Keratinocyte (primary cell): ENCODE measurements at regions not wholly inside any gene's neighbourhood (a gene's known extent, or its start where the extent isn't known, plus 50 kb on each side); places are given as distances from the start of the nearest gene placed in this dataset.

Source experiments
- DNase-seq: peaks from one replicate; pipeline ENCODE4 v3.0.0-alpha.2; 2011; ENCODE audit warnings: low read depth, missing footprints, low spot score
- FAIRE-seq: peaks from 2 replicates; lab custom pipeline; 2011; peaks lifted over from hg19 to GRCh38; lab: Jason Lieb, UNC
- H2AFZ ChIP-seq: 2 replicates; pipeline ENCODE4 v1.6.0; 2012; ENCODE audit warnings: low read length, control low read depth, inconsistent platforms; ENCODE audit not compliant: control insufficient read depth
- H3K27ac ChIP-seq: 2 replicates; pipeline ENCODE4 v1.5.1; 2011; ENCODE audit warnings: low read length; ENCODE audit not compliant: control insufficient read depth, insufficient read depth
- H3K27me3 ChIP-seq: 3 replicates; pipeline ENCODE4 v1.6.0; 2011; ENCODE audit warnings: low read length; ENCODE audit not compliant: control insufficient read depth, insufficient read depth; ENCODE audit errors: extremely low read depth
- H3K36me3 ChIP-seq, 2 experiments: 2 replicates in 1 of 2; 3 replicates in 1 of 2; pipeline ENCODE4 v1.5.1; 2011; ENCODE audit warnings: low read length in 2 of 2, mild to moderate bottlenecking in 1 of 2; ENCODE audit not compliant: control insufficient read depth in 2 of 2, insufficient read depth in 2 of 2; ENCODE audit errors: extremely low read depth in 1 of 2
- H3K4me1 ChIP-seq: 3 replicates; pipeline ENCODE4 v1.5.1; 2011; ENCODE audit warnings: low read length; ENCODE audit not compliant: control insufficient read depth, insufficient read depth; ENCODE audit errors: extremely low read depth
- H3K4me2 ChIP-seq: 3 replicates; pipeline ENCODE4 v1.6.0; 2011; ENCODE audit warnings: low read depth, low read length; ENCODE audit not compliant: control insufficient read depth, insufficient read depth; ENCODE audit errors: extremely low read depth
- H3K4me3 ChIP-seq, 3 experiments: fragments of 200-600 bp in 1 of 3; sonication (generic) in 1 of 3; 2 replicates in 2 of 3; 3 replicates in 1 of 3; pipeline ENCODE4 v1.5.1; 2011 to 2016; ENCODE audit warnings: low read length in 3 of 3, mild to moderate bottlenecking in 3 of 3, control low read depth in 2 of 3, inconsistent platforms in 1 of 3, low read depth in 1 of 3, mixed read lengths in 1 of 3, mixed run types in 1 of 3, moderate library complexity in 1 of 3; ENCODE audit not compliant: control insufficient read depth in 2 of 3, insufficient read depth in 2 of 3; ENCODE audit errors: extremely low read depth in 1 of 3
- H3K79me2 ChIP-seq: 2 replicates; pipeline ENCODE4 v1.6.0; 2012; ENCODE audit warnings: low read length; ENCODE audit not compliant: control insufficient read depth, insufficient read depth
- H3K9ac ChIP-seq: 3 replicates; pipeline ENCODE4 v1.6.0; 2011; ENCODE audit warnings: low read length; ENCODE audit not compliant: control insufficient read depth, insufficient read depth; ENCODE audit errors: extremely low read depth
- H3K9me1 ChIP-seq: 3 replicates; pipeline ENCODE4 v1.6.0; 2011; ENCODE audit warnings: low read length; ENCODE audit not compliant: control insufficient read depth, insufficient read depth; ENCODE audit errors: extremely low read depth
- H3K9me3 ChIP-seq: 2 replicates; pipeline ENCODE4 v1.5.1; 2012; ENCODE audit warnings: low read depth, low read length; ENCODE audit not compliant: control insufficient read depth
- H4K20me1 ChIP-seq: 3 replicates; pipeline ENCODE4 v1.6.0; 2011; ENCODE audit warnings: low read length; ENCODE audit not compliant: control insufficient read depth, insufficient read depth; ENCODE audit errors: extremely low read depth
- CTCF ChIP-seq, 3 experiments: IDR thresholded peaks in 1 of 3; conservative IDR thresholded peaks in 1 of 3; optimal IDR thresholded peaks in 1 of 3; 2 replicates in 2 of 3; 3 replicates in 1 of 3; pipeline versions ENCODE3 to v1.5.1; 2011; ENCODE audit warnings: low read length in 3 of 3, mild to moderate bottlenecking in 3 of 3, moderate library complexity in 2 of 3, control low read depth in 1 of 3, inconsistent platforms in 1 of 3; ENCODE audit not compliant: insufficient read depth in 2 of 3; ENCODE audit errors: extremely low read depth in 1 of 3
- EZH2 ChIP-seq: IDR thresholded peaks from one replicate; pipeline ENCODE4 v1.6.1; 2012; ENCODE audit warnings: inconsistent platforms, mild to moderate bottlenecking, low read length, moderate library complexity
- dilution Hi-C: fragments of 300-500 bp; cut with MboI; formaldehyde crosslinking; loops from one replicate; pipeline ENCODE4 v1.7.0; 2020; ENCODE audit warnings: low sequenced_read_pairs; ENCODE audit not compliant: extremely low pct_ligation_motif_present

DNA sequence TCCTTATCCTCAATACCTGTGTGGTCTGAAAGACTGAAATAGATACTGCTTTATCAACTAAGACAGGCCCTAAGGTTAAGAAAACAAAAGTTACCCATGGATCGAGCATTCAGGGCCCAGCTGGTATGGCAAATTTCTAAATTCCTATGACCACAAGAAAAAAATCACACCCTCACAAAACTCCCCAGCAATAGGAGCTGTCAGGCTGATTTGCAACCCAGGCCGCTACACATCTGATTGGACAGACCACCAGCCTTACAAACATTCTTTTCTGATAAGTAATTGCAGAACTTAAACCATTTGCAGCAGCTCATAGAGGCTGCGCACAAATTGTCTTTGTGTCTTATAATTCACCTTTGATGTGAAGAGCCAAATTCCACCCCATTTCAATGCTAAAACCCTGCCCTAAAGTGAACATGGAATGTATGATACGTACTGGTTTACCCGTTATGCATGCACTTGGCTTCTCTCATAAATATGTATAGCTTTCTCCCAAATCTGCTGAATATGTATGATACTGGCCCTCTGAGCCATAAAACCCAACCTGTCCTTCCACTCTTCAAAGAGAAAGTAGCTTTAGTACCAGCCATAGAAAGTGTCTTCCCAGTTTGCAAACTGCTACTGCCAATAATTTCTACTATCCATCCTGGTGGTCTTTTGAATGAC lies 842.5 kb downstream of the GRID1 start:
- Histone ChIP-seq H3K9me1 (no peaks in the 10 kb centered on the region), H4K20me1 (no peaks in the 10 kb centered on the region), H3K4me3 (no peak overlapping the region), H3K4me1 (peaks cover 17% of the 10 kb centered on the region), H3K27ac (no peak overlapping the region), H3K36me3 (no peaks in the 10 kb centered on the region), H2AFZ (no peak overlapping the region), H3K27me3 (no peaks in the 10 kb centered on the region), H3K4me2 (no peak overlapping the region), H3K79me2 (no peaks in the 10 kb centered on the region), H3K9me3 (peaks cover 3% of the 10 kb centered on the region), H3K9ac (no peak overlapping the region)
- FAIRE-seq = no peak
- no peak for DNase-seq
- TF ChIP-seq CTCF (optimal IDR thresholded peaks at IDR 0.05 in 1 of 3, IDR thresholded peaks at IDR 0.05 in 1 of 3, conservative IDR thresholded peaks at IDR 0.05 in 1 of 3; ENCODE audit: extremely low read depth in 1 of 3, insufficient read depth in 2 of 3, low read length in 3 of 3) (no peak), EZH2 (no peak)
- dilution Hi-C loops = no loop called here

GRCh38 chr10:85527616-85528317 lies 838.8 kb downstream of the GRID1 start:
- H4K20me1 ChIP-seq = no peaks in the 10 kb centered on the region
- FAIRE-seq (peak; percentile 92), DNase-seq (peak; percentile 56)
- no peaks in the 10 kb centered on the region for H3K36me3 ChIP-seq
- no peaks in the 10 kb centered on the region for H3K9me1 ChIP-seq
- H3K4me3 ChIP-seq = peak overlapping the region in 2 of 3 experiments; percentile 18 to 35
- no peaks in the 10 kb centered on the region for H3K27me3 ChIP-seq
- peak overlapping the region; percentile 77 for H3K4me2 ChIP-seq
- peak overlapping the region; percentile 19 for H3K9ac ChIP-seq
- H2AFZ ChIP-seq = peak overlapping the region; percentile 86
- H3K79me2 ChIP-seq = no peaks in the 10 kb centered on the region
- dilution Hi-C loops = no loop called here
- peak overlapping the region; percentile 80 for H3K27ac ChIP-seq
- peaks cover 24% of the 10 kb centered on the region for H3K4me1 ChIP-seq
- TF ChIP-seq CTCF (optimal IDR thresholded peaks at IDR 0.05 in 1 of 3, IDR thresholded peaks at IDR 0.05 in 1 of 3, conservative IDR thresholded peaks at IDR 0.05 in 1 of 3; ENCODE audit: extremely low read depth in 1 of 3, insufficient read depth in 2 of 3, low read length in 3 of 3) (peak in 1 of 3 experiments; percentile 8), EZH2 (no peak)
- H3K9me3 ChIP-seq = peaks cover 7% of the 10 kb centered on the region
